Right hindlimb (tissue), 1 donor: ENCODE measurements at regions not wholly inside any gene's neighbourhood (a gene's known extent, or its start where the extent isn't known, plus 50 kb on each side); places are given as distances from the start of the nearest gene placed in this dataset.
"Not testable (repeated sequence)": the region's sequence is repeated elsewhere in the genome, so short reads cannot be mapped to it uniquely, and the experiment has no call there.

ENCODE experiments used
- DNase-seq: peaks from one replicate; pipeline ENCODE4 v3.0.0-alpha.2; 2018

- peak; percentile 29 for DNase-seq
Measured at GRCh38 chr18:57951999-57952774, 91.8 kb upstream of the NEDD4L start.

GRCh38 chr18:57951117-57951796 is 92.8 kb upstream of the NEDD4L start:
- DNase-seq, result no peak

GRCh38 chr18:57950542-57950941 is 93.5 kb upstream of the NEDD4L start:
- no peak for DNase-seq

GRCh38 chr18:57949335-57949734 is 94.7 kb upstream of the NEDD4L start:
- not testable (repeated sequence) for DNase-seq

GRCh38 chr18:57947117-57947516 is 96.9 kb upstream of the NEDD4L start:
- DNase-seq, result no peak

- no peak for DNase-seq
Measured at GRCh38 chr18:57943723-57944122, 100.3 kb upstream of the NEDD4L start.

GRCh38 chr18:57942493-57942892 is 101.5 kb upstream of the NEDD4L start:
- DNase-seq, result no peak

GRCh38 chr18:57941841-57942489 is 102.1 kb upstream of the NEDD4L start:
- no peak for DNase-seq

- no peak for DNase-seq
Measured at GRCh38 chr18:57940166-57940660, 103.8 kb upstream of the NEDD4L start.

GRCh38 chr18:57934375-57934774 is 109.7 kb upstream of the NEDD4L start:
- DNase-seq, result not testable (repeated sequence)

- DNase-seq, result no peak
Measured at GRCh38 chr18:57931038-57931437, 113.0 kb upstream of the NEDD4L start.

- no peak for DNase-seq
Measured at GRCh38 chr18:57930476-57930875, 113.5 kb upstream of the NEDD4L start.

- DNase-seq, result no peak
Measured at GRCh38 chr18:57929922-57930321, 114.1 kb upstream of the NEDD4L start.

- no peak for DNase-seq
Measured at GRCh38 chr18:57928466-57928865, 115.6 kb upstream of the NEDD4L start.

GRCh38 chr18:57927511-57927910 is 116.5 kb upstream of the NEDD4L start:
- DNase-seq, result no peak

GRCh38 chr18:57925706-57926105 is 118.3 kb upstream of the NEDD4L start:
- DNase-seq, result no peak

- DNase-seq, result no peak
Measured at GRCh38 chr18:57923611-57924010, 120.4 kb upstream of the NEDD4L start.

GRCh38 chr18:57922885-57923284 is 119.8 kb upstream of the ATP8B1 start:
- no peak for DNase-seq

- no peak for DNase-seq
Measured at GRCh38 chr18:57921708-57922107, 118.6 kb upstream of the ATP8B1 start.

- DNase-seq, result no peak
Measured at GRCh38 chr18:57920036-57920435, 116.9 kb upstream of the ATP8B1 start.

- no peak for DNase-seq
Measured at GRCh38 chr18:57918601-57919000, 115.5 kb upstream of the ATP8B1 start.

- no peak for DNase-seq
Measured at GRCh38 chr18:57916684-57917083, 113.6 kb upstream of the ATP8B1 start.

GRCh38 chr18:57915865-57916582 is 112.9 kb upstream of the ATP8B1 start:
- DNase-seq, result peak; percentile 49
